GM18498 (cell line): ENCODE measurements at regions not wholly inside any gene's neighbourhood (a gene's known extent, or its start where the extent isn't known, plus 50 kb on each side); places are given as distances from the start of the nearest gene placed in this dataset.

Source experiments
- ATAC-seq: cut with Tn5 transposase; IDR thresholded peaks from one replicate; pipeline ENCODE4 v1.9.1; 2021; ENCODE audit warnings: mild to moderate bottlenecking, moderate library complexity; ENCODE audit not compliant: unreplicated experiment

- ATAC-seq, result no peak
These were observed 206.7 kb downstream of the SETD4 start for GRCh38 chr21:35853321-35854239.

DNA sequence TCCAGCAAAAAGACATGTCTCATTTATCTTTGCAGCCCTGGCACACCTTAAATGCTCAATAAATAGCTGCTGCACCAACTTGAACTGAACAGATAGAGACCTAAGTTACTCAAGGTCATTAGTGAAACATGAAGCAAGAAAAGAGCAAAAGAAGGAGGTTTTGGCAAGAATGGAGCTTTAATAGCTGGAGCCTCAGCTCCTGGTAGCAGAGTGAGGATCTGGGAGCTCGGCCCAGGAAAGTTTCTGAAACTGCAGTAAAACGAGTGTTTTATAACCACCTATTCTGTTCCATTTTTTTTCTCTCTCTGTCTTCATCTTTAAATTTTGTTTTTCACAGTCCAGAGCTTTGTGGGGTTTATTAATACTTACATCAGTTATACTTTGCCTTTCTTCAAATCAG lies 207.5 kb downstream of the SETD4 start:
- no peak for ATAC-seq

DNA sequence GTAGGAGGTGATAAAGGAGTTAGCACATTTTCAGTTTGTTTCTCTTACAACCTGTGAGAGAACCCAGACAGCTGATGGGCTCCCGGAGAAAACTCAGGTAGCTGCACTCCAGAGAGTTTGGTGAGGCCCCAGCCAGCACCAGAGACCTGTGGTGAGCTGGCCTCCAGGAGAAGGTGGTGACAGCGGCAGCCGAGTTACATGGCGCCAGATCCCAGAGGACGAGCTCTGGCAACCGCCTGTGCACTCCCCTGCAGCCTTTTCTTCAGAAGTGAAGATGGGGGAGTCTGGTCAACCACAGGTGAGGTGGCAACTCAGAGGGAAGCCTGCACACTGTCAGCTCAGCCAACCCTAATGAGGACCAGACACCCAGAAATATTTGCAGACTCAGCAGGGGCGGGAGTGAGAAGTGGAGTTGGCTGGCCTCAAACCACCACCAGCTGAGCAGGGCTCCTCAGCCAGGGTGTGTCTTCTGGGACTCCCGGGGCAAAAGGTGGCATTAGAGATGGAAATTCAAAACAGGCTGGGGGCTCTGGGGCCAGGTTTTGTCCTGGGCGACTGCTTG lies 209.7 kb downstream of the SETD4 start:
- ATAC-seq, result no peak

DNA sequence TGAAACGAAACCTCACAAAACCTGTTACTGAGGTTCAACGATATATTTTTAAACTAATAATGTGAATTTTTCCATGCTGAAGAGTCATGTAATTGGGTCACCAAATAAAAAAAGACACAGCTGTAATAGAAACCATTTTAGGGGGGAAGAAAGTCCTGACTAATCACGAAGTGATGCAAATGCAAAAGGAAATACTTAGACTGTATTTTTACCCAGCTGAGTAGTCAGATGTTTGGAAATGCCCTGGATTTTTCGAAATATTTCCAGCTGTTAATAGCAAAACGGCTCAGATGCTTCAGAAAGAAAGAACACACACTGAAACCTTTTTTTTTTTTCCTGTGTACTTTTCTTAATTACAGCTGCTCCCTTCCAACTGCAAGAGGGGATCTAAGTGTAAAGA lies 210.3 kb downstream of the SETD4 start:
- no peak for ATAC-seq

DNA sequence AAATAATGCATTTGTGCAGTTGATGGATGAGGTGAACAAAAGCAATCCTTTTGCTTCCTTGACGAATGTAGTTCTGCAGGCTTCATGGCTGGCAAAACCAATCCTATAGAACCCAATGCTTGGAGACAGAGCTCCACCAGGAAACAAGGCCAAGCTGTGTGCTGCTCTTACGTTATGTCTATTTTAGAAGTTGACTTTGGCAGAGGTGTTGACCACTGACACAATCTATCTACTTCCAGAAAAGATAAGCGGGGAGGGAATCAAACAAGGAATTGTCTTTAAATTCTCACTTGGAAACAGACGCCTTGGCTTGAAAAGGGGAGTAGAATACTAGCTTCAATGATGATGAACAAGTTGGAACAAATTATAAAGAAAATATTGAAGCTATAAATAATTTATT lies 211.2 kb downstream of the SETD4 start:
- no peak for ATAC-seq

DNA sequence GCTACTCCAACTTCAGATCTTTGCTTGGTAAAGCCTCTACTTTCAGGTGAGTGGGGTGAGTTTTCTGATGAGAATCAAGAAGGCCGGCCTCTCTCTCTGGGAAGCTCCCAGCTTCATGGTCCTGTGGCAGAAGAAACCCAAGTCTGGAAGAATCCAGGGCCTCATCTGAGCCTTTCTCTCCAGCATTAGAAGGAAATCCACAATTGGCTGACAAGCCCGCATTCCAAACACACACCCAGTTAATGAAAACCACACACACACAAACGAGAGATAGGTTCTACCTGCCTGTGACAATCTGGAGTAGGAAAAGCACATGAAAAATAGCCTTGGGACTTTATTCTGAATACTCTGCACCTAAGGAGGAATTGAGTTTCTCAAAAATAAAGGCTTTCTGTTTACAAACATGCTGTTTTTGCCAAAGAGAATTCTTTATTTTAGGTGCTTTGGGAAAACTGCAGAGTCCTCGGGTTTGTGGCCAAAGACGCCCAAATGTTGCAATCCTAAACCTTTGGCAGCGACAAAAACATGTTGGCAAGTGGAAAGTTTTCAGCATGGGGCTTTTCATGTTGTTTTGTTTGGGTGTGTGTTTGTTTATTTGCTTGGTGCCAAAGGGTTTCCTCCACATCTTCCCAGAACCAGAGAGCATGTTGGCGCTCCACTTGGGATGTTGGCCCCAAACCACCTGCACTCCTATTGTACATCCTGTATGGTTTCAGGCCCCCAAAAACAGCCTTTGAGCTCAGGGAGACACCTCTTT lies 216.2 kb downstream of the SETD4 start:
- ATAC-seq, result no peak

- ATAC-seq, result no peak
These were observed 219.4 kb downstream of the SETD4 start for GRCh38 chr21:35840949-35841348.

- no peak for ATAC-seq
These were observed 220.0 kb downstream of the SETD4 start for GRCh38 chr21:35840197-35840799.

GRCh38 chr21:35838987-35839763 lies 221.2 kb downstream of the SETD4 start:
- ATAC-seq, result no peak

DNA sequence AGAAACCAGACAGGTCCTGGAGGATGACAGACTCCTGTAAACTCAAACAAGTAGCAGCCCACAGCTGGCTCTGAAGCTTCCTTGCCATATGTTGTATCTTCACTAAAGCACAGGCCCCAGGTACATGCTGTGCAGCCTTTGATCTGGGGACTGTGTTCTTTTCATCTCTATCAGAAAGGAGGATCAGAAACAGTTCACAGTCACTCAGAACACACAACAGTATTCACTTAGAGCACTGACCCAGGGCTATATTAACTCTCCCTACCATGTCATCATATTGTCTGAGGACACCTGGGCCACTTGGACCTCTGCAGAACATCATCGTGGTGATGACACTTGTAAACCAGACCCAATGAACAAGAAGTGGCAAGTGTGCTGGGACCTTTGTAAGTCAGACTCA lies 222.0 kb downstream of the SETD4 start:
- ATAC-seq, result no peak

GRCh38 chr21:35833991-35834390 lies 226.3 kb downstream of the SETD4 start:
- no peak for ATAC-seq

GRCh38 chr21:35833388-35833787 lies 226.9 kb downstream of the SETD4 start:
- no peak for ATAC-seq

DNA sequence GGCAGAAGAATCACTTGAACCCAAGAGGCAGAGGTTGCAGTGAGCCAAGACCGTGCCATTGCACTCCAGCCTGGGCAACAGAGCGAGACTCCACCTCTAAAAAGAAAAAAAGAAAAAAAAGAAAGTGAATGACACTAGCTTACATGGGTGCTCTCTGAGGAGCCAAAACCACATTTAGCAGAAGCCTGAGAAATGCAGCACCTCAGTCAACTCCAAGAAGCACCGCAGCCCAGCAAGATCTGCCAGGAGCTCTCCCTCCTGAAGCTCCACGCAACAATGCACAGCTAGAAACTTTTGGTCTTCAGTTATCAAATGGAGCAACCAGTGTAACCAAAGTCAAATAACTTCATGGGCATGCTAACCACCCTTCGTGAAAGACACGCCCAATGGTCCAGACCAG lies 229.1 kb downstream of the SETD4 start:
- no peak for ATAC-seq

GRCh38 chr21:35829067-35829466 lies 231.3 kb downstream of the SETD4 start:
- ATAC-seq, result no peak

GRCh38 chr21:35828161-35828560 lies 232.2 kb downstream of the SETD4 start:
- no peak for ATAC-seq

DNA sequence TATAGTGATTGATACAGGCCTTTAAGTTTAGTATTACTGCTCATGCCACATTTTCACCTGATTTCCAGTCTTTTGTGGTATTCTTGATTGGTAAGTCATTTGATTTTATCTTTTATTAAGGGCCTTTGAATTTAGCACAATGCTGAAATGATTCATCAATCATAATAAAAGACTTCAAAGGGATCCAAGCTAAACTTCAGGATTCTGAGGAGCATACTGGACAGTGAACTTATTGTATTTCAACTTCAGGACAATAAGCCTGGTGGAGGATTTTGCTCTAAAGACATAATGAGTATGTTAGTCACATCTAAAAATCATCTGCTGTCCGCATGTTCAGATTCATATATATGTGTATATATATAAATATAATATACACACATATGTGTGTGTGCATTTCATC lies 233.3 kb downstream of the SETD4 start:
- ATAC-seq, result no peak

- ATAC-seq, result no peak
These were observed 234.7 kb downstream of the SETD4 start for GRCh38 chr21:35825370-35826353.

- no peak for ATAC-seq
These were observed 236.2 kb downstream of the SETD4 start for GRCh38 chr21:35824136-35824535.

- no peak for ATAC-seq
These were observed 241.2 kb downstream of the SETD4 start for GRCh38 chr21:35819134-35819533.
